Panc1 (cell line): ENCODE measurements at regions not wholly inside any gene's neighbourhood (a gene's known extent, or its start where the extent isn't known, plus 50 kb on each side); places are given as distances from the start of the nearest gene placed in this dataset.

Experiments used
- CTCF ChIP-seq: fragments of 450-650 bp; IDR thresholded peaks from 2 replicates; pipeline ENCODE4 v1.5.1; 2017; ENCODE audit warnings: mild to moderate bottlenecking
- POLR2AphosphoS5 ChIP-seq: IDR thresholded peaks from 2 replicates; pipeline ENCODE4 v1.6.1; 2012; ENCODE audit warnings: mild to moderate bottlenecking, low read depth, low read length, moderate library complexity
- REST ChIP-seq, 2 experiments: IDR thresholded peaks; 2 replicates each; pipeline ENCODE4 v1.6.1; 2011 to 2012; ENCODE audit warnings: low read depth in 2 of 2, control low read depth in 1 of 2, low read length in 1 of 2, mild to moderate bottlenecking in 1 of 2, moderate library complexity in 1 of 2; ENCODE audit not compliant: insufficient read depth in 1 of 2
- SIN3A ChIP-seq: IDR thresholded peaks from 2 replicates; pipeline ENCODE4 v1.6.1; 2012; ENCODE audit warnings: low read depth, mild to moderate bottlenecking, low read length, moderate library complexity, borderline replicate concordance; ENCODE audit not compliant: insufficient read depth

- TF ChIP-seq CTCF (no peak), REST (IDR thresholded peaks at IDR 0.05; ENCODE audit: insufficient read depth in 1 of 2, low read depth in 2 of 2, low read length in 1 of 2) (no peak), POLR2AphosphoS5 (no peak), SIN3A (no peak)
Observed at GRCh38 chr5:8436924-8437323, 568.0 kb downstream of the MTRR start.
